GM23338 (cell line): ENCODE measurements at regions not wholly inside any gene's neighbourhood (a gene's known extent, or its start where the extent isn't known, plus 50 kb on each side); places are given as distances from the start of the nearest gene placed in this dataset.

ENCODE experiments used
- ATAC-seq: fragments of 200-7000 bp; cut with Tn5 transposase; 3 replicates; pipeline ENCODE4 v1.9.1; 2020
- DNase-seq: peaks from one replicate; pipeline ENCODE4 v3.0.0-alpha.2; 2015; ENCODE audit warnings: low spot score
- H2AFZ ChIP-seq: fragments of 200-600 bp; sonication (generic); 2 replicates; pipeline ENCODE4 v1.8.0; 2016; ENCODE audit warnings: antibody characterized with exemption, mild to moderate bottlenecking, moderate library complexity
- H3F3A ChIP-seq: fragments of 200-600 bp; sonication (generic); replicated peaks from 2 replicates; pipeline ENCODE4 v1.8.0; 2017; ENCODE audit warnings: antibody characterized with exemption, mixed run types, low read depth
- H3K27ac ChIP-seq: fragments of 200-600 bp; sonication (generic); 2 replicates; pipeline ENCODE4 v1.6.1; 2016; ENCODE audit warnings: low read depth
- H3K27me3 ChIP-seq: fragments of 200-600 bp; sonication (generic); 2 replicates; pipeline ENCODE4 v1.8.0; 2016; ENCODE audit warnings: mild to moderate bottlenecking, mixed run types, moderate library complexity; ENCODE audit not compliant: insufficient read depth
- H3K36me3 ChIP-seq: fragments of 200-600 bp; sonication (generic); 2 replicates; pipeline ENCODE4 v1.8.0; 2016; ENCODE audit warnings: mild to moderate bottlenecking; ENCODE audit not compliant: insufficient read depth
- H3K4me1 ChIP-seq: fragments of 200-600 bp; sonication (generic); 2 replicates; pipeline ENCODE4 v1.8.0; 2016; ENCODE audit warnings: mild to moderate bottlenecking, moderate library complexity; ENCODE audit not compliant: insufficient read depth
- H3K4me2 ChIP-seq: fragments of 200-600 bp; sonication (generic); 2 replicates; pipeline ENCODE4 v1.7.1; 2017; ENCODE audit warnings: mixed run types
- H3K4me3 ChIP-seq: fragments of 200-600 bp; sonication (generic); 2 replicates; pipeline ENCODE4 v1.6.1; 2016; ENCODE audit warnings: mixed run types
- H3K79me2 ChIP-seq: fragments of 200-600 bp; sonication (generic); replicated peaks from 2 replicates; pipeline ENCODE4 v1.8.0; 2017; ENCODE audit warnings: mild to moderate bottlenecking; ENCODE audit not compliant: insufficient read depth
- H3K9me2 ChIP-seq: fragments of 200-600 bp; sonication (generic); 2 replicates; pipeline ENCODE4 v1.8.0; 2017; ENCODE audit not compliant: insufficient read depth
- H4K20me1 ChIP-seq: fragments of 200-600 bp; sonication (generic); replicated peaks from 2 replicates; pipeline ENCODE4 v1.8.0; 2017; ENCODE audit warnings: mild to moderate bottlenecking; ENCODE audit not compliant: insufficient read depth
- H3K27ac Mint-ChIP-seq: 2 replicates; pipeline ENCODE4 v1.8.0; 2020; ENCODE audit warnings: inconsistent platforms, mild to moderate bottlenecking, moderate library complexity, mixed read lengths
- H3K27me3 Mint-ChIP-seq: 3 replicates; pipeline ENCODE4 v1.8.0; 2022; ENCODE audit warnings: low read depth, mild to moderate bottlenecking, moderate library complexity, mixed read lengths, inconsistent platforms; ENCODE audit not compliant: insufficient read depth, poor library complexity
- H3K36me3 Mint-ChIP-seq: 3 replicates; pipeline ENCODE4 v1.8.0; 2021; ENCODE audit warnings: low read depth, mild to moderate bottlenecking, inconsistent platforms, moderate library complexity, mixed read lengths
- H3K4me1 Mint-ChIP-seq: 3 replicates; pipeline ENCODE4 v1.8.0; 2020; ENCODE audit warnings: mild to moderate bottlenecking, inconsistent platforms, mixed read lengths
- H3K4me3 Mint-ChIP-seq: 3 replicates; pipeline ENCODE4 v1.8.0; 2021; ENCODE audit warnings: moderate library complexity, mild to moderate bottlenecking, inconsistent platforms, mixed read lengths
- H3K9me3 Mint-ChIP-seq: 3 replicates; pipeline ENCODE4 v1.8.0; 2020; ENCODE audit warnings: moderate library complexity, mild to moderate bottlenecking, inconsistent platforms, mixed read lengths
- CREB1 ChIP-seq: fragments of 250-450 bp; sonication (Bioruptor Pico); IDR thresholded peaks from 2 replicates; pipeline ENCODE4 v1.5.0; 2020; ENCODE audit warnings: low read depth, mild to moderate bottlenecking, moderate library complexity
- EZH2 ChIP-seq: fragments of 200-600 bp; sonication (generic); IDR thresholded peaks from one replicate; pipeline ENCODE4 v1.8.0; 2017; ENCODE audit warnings: antibody characterized with exemption, mild to moderate bottlenecking, low read depth; ENCODE audit not compliant: unreplicated experiment
- EZH2phosphoT487 ChIP-seq: fragments of 200-600 bp; sonication (generic); IDR thresholded peaks from one replicate; pipeline ENCODE4 v1.8.1; 2018; ENCODE audit warnings: antibody characterized with exemption; ENCODE audit not compliant: unreplicated experiment
- JUNB ChIP-seq: IDR thresholded peaks from one replicate; pipeline ENCODE4 v1.6.1; 2016; ENCODE audit warnings: antibody characterized with exemption; ENCODE audit not compliant: unreplicated experiment
- NANOG ChIP-seq: IDR thresholded peaks from 2 replicates; pipeline ENCODE4 v1.6.1; 2016; ENCODE audit warnings: antibody characterized with exemption, borderline replicate concordance
- POLR2AphosphoS5 ChIP-seq: IDR thresholded peaks from 2 replicates; pipeline ENCODE4 v1.6.1; 2016; ENCODE audit warnings: antibody characterized with exemption, low read depth
- STAT1 ChIP-seq: IDR thresholded peaks from one replicate; pipeline ENCODE4 v1.6.1; 2016; ENCODE audit warnings: antibody characterized with exemption; ENCODE audit not compliant: unreplicated experiment
- TF ChIP-seq, protein P1 (sequence below), 2 experiments: fragments of 200-600 bp in 1 of 2; sonication (generic) in 1 of 2; conservative IDR thresholded peaks; 2 replicates each; pipeline versions ENCODE4 v1.5.1 to v1.6.1; 2016 to 2017; ENCODE audit warnings: antibody characterized with exemption in 2 of 2, low read depth in 2 of 2, mild to moderate bottlenecking in 2 of 2, moderate library complexity in 1 of 2
- TF ChIP-seq, protein P2 (sequence below): IDR thresholded peaks from 2 replicates; pipeline ENCODE4 v1.6.1; 2016; ENCODE audit warnings: antibody characterized with exemption
- TF ChIP-seq, protein P3 (sequence below): IDR thresholded peaks from one replicate; pipeline ENCODE4 v1.6.1; 2018; ENCODE audit warnings: antibody characterized with exemption; ENCODE audit not compliant: unreplicated experiment
- TF ChIP-seq, protein P4 (sequence below): fragments of 250-450 bp; sonication (Bioruptor Pico); IDR thresholded peaks from 2 replicates; pipeline ENCODE4 v1.5.0; 2020; ENCODE audit warnings: mild to moderate bottlenecking, moderate library complexity

DNA sequence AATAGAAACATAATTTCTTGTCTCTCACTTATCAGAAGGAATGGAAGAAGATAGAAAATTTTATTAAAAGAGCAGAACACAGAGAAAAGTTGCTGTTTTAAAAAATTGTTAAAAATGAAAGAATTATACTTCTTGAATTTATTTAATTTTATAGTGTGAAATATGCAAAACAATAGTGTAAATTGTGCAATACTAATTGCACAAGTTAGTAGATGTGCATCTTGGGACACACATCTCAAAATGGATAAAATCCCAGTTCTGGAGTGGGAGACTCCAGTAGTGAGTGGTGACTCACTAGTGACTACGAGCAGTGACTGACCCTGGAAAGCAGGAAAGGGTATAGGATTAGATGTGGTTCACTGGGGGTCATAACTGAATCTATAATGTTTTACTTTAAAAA lies 223.2 kb downstream of the MSX2 start (continued):
- TF ChIP-seq, protein P1, sequence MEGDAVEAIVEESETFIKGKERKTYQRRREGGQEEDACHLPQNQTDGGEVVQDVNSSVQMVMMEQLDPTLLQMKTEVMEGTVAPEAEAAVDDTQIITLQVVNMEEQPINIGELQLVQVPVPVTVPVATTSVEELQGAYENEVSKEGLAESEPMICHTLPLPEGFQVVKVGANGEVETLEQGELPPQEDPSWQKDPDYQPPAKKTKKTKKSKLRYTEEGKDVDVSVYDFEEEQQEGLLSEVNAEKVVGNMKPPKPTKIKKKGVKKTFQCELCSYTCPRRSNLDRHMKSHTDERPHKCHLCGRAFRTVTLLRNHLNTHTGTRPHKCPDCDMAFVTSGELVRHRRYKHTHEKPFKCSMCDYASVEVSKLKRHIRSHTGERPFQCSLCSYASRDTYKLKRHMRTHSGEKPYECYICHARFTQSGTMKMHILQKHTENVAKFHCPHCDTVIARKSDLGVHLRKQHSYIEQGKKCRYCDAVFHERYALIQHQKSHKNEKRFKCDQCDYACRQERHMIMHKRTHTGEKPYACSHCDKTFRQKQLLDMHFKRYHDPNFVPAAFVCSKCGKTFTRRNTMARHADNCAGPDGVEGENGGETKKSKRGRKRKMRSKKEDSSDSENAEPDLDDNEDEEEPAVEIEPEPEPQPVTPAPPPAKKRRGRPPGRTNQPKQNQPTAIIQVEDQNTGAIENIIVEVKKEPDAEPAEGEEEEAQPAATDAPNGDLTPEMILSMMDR (conservative IDR thresholded peaks at IDR 0.05; ENCODE audit: low read depth in 2 of 2) = no peak

DNA sequence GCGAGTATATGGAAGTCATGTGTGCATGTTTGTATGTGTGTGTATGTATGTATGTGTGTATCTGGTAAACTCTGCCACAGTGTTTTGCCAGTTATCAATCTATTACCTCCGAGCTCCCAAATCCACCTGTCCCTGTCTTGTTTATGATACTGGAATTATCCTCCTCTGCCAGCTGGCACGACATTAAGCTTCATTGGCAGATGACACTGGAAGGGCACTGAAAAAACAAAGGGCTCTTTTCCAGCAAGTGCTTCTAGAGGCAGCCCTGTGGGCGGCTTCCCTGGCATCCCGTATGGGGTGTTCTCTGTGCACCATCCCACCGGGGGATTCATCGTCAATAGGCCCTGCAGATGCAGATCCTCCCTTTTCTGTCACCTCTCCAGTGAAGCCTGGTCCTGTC lies 221.5 kb downstream of the MSX2 start:
- Mint-ChIP-seq H3K4me1 (no peaks in the 10 kb centered on the region), H3K36me3 (no peaks in the 10 kb centered on the region), H3K9me3 (no peaks in the 10 kb centered on the region), H3K4me3 (no peak overlapping the region), H3K27ac (no peak overlapping the region), H3K27me3 (no peaks in the 10 kb centered on the region)
- no peak overlapping the region for H3K27ac ChIP-seq
- no peaks in the 10 kb centered on the region for H3F3A ChIP-seq
- TF ChIP-seq, protein P1 (conservative IDR thresholded peaks at IDR 0.05; ENCODE audit: low read depth in 2 of 2) = no peak
- TF ChIP-seq, protein P2, sequence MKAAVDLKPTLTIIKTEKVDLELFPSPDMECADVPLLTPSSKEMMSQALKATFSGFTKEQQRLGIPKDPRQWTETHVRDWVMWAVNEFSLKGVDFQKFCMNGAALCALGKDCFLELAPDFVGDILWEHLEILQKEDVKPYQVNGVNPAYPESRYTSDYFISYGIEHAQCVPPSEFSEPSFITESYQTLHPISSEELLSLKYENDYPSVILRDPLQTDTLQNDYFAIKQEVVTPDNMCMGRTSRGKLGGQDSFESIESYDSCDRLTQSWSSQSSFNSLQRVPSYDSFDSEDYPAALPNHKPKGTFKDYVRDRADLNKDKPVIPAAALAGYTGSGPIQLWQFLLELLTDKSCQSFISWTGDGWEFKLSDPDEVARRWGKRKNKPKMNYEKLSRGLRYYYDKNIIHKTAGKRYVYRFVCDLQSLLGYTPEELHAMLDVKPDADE = no peak
- no peak for TF ChIP-seq NANOG
- TF ChIP-seq JUNB = no peak
- no peak for TF ChIP-seq EZH2
- TF ChIP-seq, protein P3, sequence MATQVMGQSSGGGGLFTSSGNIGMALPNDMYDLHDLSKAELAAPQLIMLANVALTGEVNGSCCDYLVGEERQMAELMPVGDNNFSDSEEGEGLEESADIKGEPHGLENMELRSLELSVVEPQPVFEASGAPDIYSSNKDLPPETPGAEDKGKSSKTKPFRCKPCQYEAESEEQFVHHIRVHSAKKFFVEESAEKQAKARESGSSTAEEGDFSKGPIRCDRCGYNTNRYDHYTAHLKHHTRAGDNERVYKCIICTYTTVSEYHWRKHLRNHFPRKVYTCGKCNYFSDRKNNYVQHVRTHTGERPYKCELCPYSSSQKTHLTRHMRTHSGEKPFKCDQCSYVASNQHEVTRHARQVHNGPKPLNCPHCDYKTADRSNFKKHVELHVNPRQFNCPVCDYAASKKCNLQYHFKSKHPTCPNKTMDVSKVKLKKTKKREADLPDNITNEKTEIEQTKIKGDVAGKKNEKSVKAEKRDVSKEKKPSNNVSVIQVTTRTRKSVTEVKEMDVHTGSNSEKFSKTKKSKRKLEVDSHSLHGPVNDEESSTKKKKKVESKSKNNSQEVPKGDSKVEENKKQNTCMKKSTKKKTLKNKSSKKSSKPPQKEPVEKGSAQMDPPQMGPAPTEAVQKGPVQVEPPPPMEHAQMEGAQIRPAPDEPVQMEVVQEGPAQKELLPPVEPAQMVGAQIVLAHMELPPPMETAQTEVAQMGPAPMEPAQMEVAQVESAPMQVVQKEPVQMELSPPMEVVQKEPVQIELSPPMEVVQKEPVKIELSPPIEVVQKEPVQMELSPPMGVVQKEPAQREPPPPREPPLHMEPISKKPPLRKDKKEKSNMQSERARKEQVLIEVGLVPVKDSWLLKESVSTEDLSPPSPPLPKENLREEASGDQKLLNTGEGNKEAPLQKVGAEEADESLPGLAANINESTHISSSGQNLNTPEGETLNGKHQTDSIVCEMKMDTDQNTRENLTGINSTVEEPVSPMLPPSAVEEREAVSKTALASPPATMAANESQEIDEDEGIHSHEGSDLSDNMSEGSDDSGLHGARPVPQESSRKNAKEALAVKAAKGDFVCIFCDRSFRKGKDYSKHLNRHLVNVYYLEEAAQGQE = no peak
- no peak for TF ChIP-seq STAT1
- TF ChIP-seq, protein P4, sequence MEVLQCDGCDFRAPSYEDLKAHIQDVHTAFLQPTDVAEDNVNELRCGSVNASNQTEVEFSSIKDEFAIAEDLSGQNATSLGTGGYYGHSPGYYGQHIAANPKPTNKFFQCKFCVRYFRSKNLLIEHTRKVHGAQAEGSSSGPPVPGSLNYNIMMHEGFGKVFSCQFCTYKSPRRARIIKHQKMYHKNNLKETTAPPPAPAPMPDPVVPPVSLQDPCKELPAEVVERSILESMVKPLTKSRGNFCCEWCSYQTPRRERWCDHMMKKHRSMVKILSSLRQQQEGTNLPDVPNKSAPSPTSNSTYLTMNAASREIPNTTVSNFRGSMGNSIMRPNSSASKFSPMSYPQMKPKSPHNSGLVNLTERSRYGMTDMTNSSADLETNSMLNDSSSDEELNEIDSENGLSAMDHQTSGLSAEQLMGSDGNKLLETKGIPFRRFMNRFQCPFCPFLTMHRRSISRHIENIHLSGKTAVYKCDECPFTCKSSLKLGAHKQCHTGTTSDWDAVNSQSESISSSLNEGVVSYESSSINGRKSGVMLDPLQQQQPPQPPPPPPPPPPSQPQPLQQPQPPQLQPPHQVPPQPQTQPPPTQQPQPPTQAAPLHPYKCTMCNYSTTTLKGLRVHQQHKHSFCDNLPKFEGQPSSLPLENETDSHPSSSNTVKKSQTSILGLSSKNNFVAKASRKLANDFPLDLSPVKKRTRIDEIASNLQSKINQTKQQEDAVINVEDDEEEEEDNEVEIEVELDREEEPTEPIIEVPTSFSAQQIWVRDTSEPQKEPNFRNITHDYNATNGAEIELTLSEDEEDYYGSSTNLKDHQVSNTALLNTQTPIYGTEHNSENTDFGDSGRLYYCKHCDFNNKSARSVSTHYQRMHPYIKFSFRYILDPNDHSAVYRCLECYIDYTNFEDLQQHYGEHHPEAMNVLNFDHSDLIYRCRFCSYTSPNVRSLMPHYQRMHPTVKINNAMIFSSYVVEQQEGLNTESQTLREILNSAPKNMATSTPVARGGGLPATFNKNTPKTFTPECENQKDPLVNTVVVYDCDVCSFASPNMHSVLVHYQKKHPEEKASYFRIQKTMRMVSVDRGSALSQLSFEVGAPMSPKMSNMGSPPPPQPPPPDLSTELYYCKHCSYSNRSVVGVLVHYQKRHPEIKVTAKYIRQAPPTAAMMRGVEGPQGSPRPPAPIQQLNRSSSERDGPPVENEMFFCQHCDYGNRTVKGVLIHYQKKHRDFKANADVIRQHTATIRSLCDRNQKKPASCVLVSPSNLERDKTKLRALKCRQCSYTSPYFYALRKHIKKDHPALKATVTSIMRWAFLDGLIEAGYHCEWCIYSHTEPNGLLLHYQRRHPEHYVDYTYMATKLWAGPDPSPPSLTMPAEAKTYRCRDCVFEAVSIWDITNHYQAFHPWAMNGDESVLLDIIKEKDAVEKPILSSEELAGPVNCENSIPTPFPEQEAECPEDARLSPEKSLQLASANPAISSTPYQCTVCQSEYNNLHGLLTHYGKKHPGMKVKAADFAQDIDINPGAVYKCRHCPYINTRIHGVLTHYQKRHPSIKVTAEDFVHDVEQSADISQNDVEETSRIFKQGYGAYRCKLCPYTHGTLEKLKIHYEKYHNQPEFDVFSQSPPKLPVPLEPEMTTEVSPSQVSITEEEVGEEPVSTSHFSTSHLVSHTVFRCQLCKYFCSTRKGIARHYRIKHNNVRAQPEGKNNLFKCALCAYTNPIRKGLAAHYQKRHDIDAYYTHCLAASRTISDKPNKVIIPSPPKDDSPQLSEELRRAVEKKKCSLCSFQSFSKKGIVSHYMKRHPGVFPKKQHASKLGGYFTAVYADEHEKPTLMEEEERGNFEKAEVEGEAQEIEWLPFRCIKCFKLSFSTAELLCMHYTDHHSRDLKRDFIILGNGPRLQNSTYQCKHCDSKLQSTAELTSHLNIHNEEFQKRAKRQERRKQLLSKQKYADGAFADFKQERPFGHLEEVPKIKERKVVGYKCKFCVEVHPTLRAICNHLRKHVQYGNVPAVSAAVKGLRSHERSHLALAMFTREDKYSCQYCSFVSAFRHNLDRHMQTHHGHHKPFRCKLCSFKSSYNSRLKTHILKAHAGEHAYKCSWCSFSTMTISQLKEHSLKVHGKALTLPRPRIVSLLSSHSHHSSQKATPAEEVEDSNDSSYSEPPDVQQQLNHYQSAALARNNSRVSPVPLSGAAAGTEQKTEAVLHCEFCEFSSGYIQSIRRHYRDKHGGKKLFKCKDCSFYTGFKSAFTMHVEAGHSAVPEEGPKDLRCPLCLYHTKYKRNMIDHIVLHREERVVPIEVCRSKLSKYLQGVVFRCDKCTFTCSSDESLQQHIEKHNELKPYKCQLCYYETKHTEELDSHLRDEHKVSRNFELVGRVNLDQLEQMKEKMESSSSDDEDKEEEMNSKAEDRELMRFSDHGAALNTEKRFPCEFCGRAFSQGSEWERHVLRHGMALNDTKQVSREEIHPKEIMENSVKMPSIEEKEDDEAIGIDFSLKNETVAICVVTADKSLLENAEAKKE (CRISPR knock-in tag) = no peak
- TF ChIP-seq CREB1 = no peak
- TF ChIP-seq POLR2AphosphoS5 = no peak
- no peak for TF ChIP-seq EZH2phosphoT487
- DNase-seq (no peak), ATAC-seq (no peak)
- no peak overlapping the region for H3K4me3 ChIP-seq
- H3K4me1 ChIP-seq = no peaks in the 10 kb centered on the region
- H3K27me3 ChIP-seq = no peaks in the 10 kb centered on the region
- H3K79me2 ChIP-seq = no peaks in the 10 kb centered on the region
- H4K20me1 ChIP-seq = no peaks in the 10 kb centered on the region
- no peaks in the 10 kb centered on the region; the same call in 1 of the 2 replicates for H3K9me2 ChIP-seq
- no peak overlapping the region for H3K4me2 ChIP-seq
- H3K36me3 ChIP-seq = no peaks in the 10 kb centered on the region
- no peak overlapping the region for H2AFZ ChIP-seq
